K562 (cell line): ENCODE measurements at regions not wholly inside any gene's neighbourhood (a gene's known extent, or its start where the extent isn't known, plus 50 kb on each side); places are given as distances from the start of the nearest gene placed in this dataset.
"Not testable (repeated sequence)": the region's sequence is repeated elsewhere in the genome, so short reads cannot be mapped to it uniquely, and the experiment has no call there.

ENCODE experiments used
- ATAC-seq: fragments of 200-7000 bp; cut with Tn5 transposase; 3 replicates; pipeline ENCODE4 v1.9.1; 2020; ENCODE audit warnings: moderate library complexity
- BruUV-seq: library from RNA; stranded (reverse); fragments of 400-500 nt; replicated peaks from 2 replicates; lab custom pipeline; 2021; lab: Mats Ljungman, UMichigan
- CTCF ChIA-PET: fragments of 300-600 bp; formaldehyde crosslinking; extraction: SDS; loops from one replicate; lab custom pipeline; 2021; ENCODE audit warnings: low intra/inter-chr PET ratio; lab: Yijun Ruan, JAX
- POLR2A ChIA-PET: fragments of 300-600, 350-650 bp; sonication (Branson Sonifier 250); formaldehyde crosslinking; extraction: SDS; loops from one replicate; lab custom pipeline; 2021; ENCODE audit warnings: antibody characterized with exemption, inconsistent platforms; lab: Yijun Ruan, JAX
- DNase-seq, 4 experiments: peaks; one replicate each; pipeline versions ENCODE4 v3.0.0 to v3.0.0-alpha.2; 2011 to 2018; ENCODE audit warnings: low spot score in 3 of 4, mixed read lengths in 3 of 4; ENCODE audit errors: extremely low read depth in 1 of 4
- FAIRE-seq: peaks from 2 replicates; lab custom pipeline; 2011; peaks lifted over from hg19 to GRCh38; lab: Jason Lieb, UNC
- H2AFZ ChIP-seq: 2 replicates; pipeline ENCODE4 v1.6.0; 2011; ENCODE audit warnings: low read depth, low read length, control low read depth, inconsistent platforms
- H3K27ac ChIP-seq: fragments of 200-600 bp; 3 replicates; pipeline ENCODE4 v1.8.0; 2011; ENCODE audit warnings: low read depth, mild to moderate bottlenecking, control low read depth, inconsistent platforms, low read length, moderate library complexity, mixed read lengths; ENCODE audit errors: extremely low read depth
- H3K27me3 ChIP-seq, 2 experiments: fragments of 300-600 bp in 1 of 2; 2 replicates in 1 of 2; 3 replicates in 1 of 2; pipeline versions ENCODE4 v1.6.0 to v1.8.0; 2011; ENCODE audit warnings: inconsistent platforms in 2 of 2, low read length in 2 of 2, mild to moderate bottlenecking in 1 of 2, mixed read lengths in 1 of 2, moderate library complexity in 1 of 2; ENCODE audit not compliant: control insufficient read depth in 2 of 2, insufficient read depth in 2 of 2
- H3K36me3 ChIP-seq: fragments of 300-600 bp; 3 replicates; pipeline ENCODE4 v1.8.0; 2011; ENCODE audit warnings: mild to moderate bottlenecking, low read length, inconsistent platforms; ENCODE audit not compliant: control insufficient read depth, insufficient read depth
- H3K4me1 ChIP-seq, 2 experiments: fragments of 200-600 bp in 1 of 2; replicated peaks in 1 of 2; 2 replicates in 1 of 2; 3 replicates in 1 of 2; pipeline versions ENCODE4 v1.5.1 to v1.8.0; 2011; ENCODE audit warnings: inconsistent platforms in 2 of 2, low read length in 2 of 2, mild to moderate bottlenecking in 1 of 2, mixed read lengths in 1 of 2, moderate library complexity in 1 of 2; ENCODE audit not compliant: control insufficient read depth in 2 of 2, insufficient read depth in 2 of 2
- H3K4me2 ChIP-seq: 2 replicates; pipeline ENCODE4 v1.6.1; 2011; ENCODE audit warnings: low read length, control low read depth, inconsistent platforms, mixed read lengths; ENCODE audit not compliant: insufficient read depth
- H3K4me3 ChIP-seq: fragments of 200-600 bp; sonication (generic), shearing (Covaris generic); 2 replicates; pipeline ENCODE4 v1.5.1; 2016; ENCODE audit warnings: control low read depth, inconsistent platforms
- H3K79me2 ChIP-seq: fragments of 200-600 bp; 3 replicates; pipeline ENCODE4 v1.8.0; 2011; ENCODE audit warnings: low read length, inconsistent platforms; ENCODE audit not compliant: control insufficient read depth, insufficient read depth
- H3K9ac ChIP-seq, 2 experiments: 2 replicates each; pipeline versions ENCODE4 v1.6.0 to v1.6.1; 2011; ENCODE audit warnings: low read depth in 2 of 2, low read length in 2 of 2, control low read depth in 1 of 2, inconsistent platforms in 1 of 2, mild to moderate bottlenecking in 1 of 2, mixed read lengths in 1 of 2; ENCODE audit not compliant: insufficient read depth in 1 of 2
- H3K9me1 ChIP-seq: one replicate; pipeline ENCODE4 v1.6.0; 2011; ENCODE audit warnings: inconsistent platforms, mild to moderate bottlenecking, low read length, moderate library complexity; ENCODE audit not compliant: control insufficient read depth, insufficient read depth
- H3K9me3 ChIP-seq: replicated peaks from 2 replicates; pipeline ENCODE4 v1.5.1; 2011; ENCODE audit warnings: low read depth, low read length, inconsistent platforms; ENCODE audit not compliant: control insufficient read depth, insufficient read depth
- H4K20me1 ChIP-seq: replicated peaks from 2 replicates; pipeline ENCODE4 v1.6.1; 2011; ENCODE audit warnings: low read length, inconsistent platforms, mixed read lengths; ENCODE audit not compliant: control insufficient read depth, insufficient read depth
- MAZ ChIP-seq, 2 experiments: fragments of 450-650 bp in 1 of 2; sonication (generic) in 1 of 2; formaldehyde crosslinking; IDR thresholded peaks in 1 of 2; conservative IDR thresholded peaks in 1 of 2; 2 replicates each; pipeline versions ENCODE4 v1.4.0 to v1.5.0; 2020; ENCODE audit warnings: mild to moderate bottlenecking in 1 of 2, missing genetic modification reagents in 1 of 2
- PHF8 ChIP-seq: fragments of 200-600 bp; sonication (generic); IDR thresholded peaks from 2 replicates; pipeline ENCODE4 v1.6.1; 2012; ENCODE audit warnings: mixed run types, mild to moderate bottlenecking, inconsistent platforms, low read length, moderate library complexity, borderline replicate concordance
- whole genome bisulfite sequencing: fragments of 100-300 bp; shearing (Covaris generic); methylation state at CpG from one replicate; pipeline ENCODE4 v1.1.6; 2016; ENCODE audit warnings: low coverage, mixed read lengths; ENCODE audit not compliant: insufficient coverage; ENCODE audit errors: missing lambda C conversion rate; 5-methylcytosine and 5-hydroxymethylcytosine counted together
- in situ Hi-C: fragments of 300-500 bp; cut with MboI; formaldehyde crosslinking; loops from 4 replicates; pipeline ENCODE4 v1.15.0; 2018; ENCODE audit warnings: inconsistent platforms, mixed read lengths
- intact Hi-C: fragments of 100-400 bp; cut with micrococcal nuclease; formaldehyde crosslinking; loops from 2 replicates; pipeline ENCODE4 v1.14.2; 2022
- TF ChIP-seq, protein P1 (sequence below): sonication (generic); formaldehyde crosslinking; IDR thresholded peaks from 2 replicates; pipeline ENCODE4 v1.8.0; 2022; ENCODE audit warnings: missing genetic modification reagents, mild to moderate bottlenecking, moderate library complexity, borderline replicate concordance
- TF ChIP-seq, protein P2 (sequence below): fragments of 450-650 bp; IDR thresholded peaks from 2 replicates; pipeline ENCODE4 v1.6.1; 2016; ENCODE audit warnings: mild to moderate bottlenecking, moderate library complexity

- FAIRE-seq, DNase-seq, H3K9me1 ChIP-seq, in situ Hi-C loops, H3K9ac ChIP-seq, H3K9me3 ChIP-seq, H3K36me3 ChIP-seq: not testable (repeated sequence)
- peak overlapping the region; percentile 34; the same call in 1 of the 2 replicates for H3K4me3 ChIP-seq
- POLR2A ChIA-PET, result interaction anchor here (0.6 to 1.6 kb wide), 3 partner anchors 16 to 171 kb away, joined by 3 read pairs; no protein-coding TSS in a partner anchor
- WGBS, result 5% methylated on average over 23 of the region's 45 CpGs
- peaks cover 24% of the 10 kb centered on the region for H3K79me2 ChIP-seq
- intact Hi-C loops, result loop anchor here (5.0 kb wide), 1 partner anchor 291 kb away; the partner anchor contains the start of gene UBE2E3
- TF ChIP-seq, protein P1, sequence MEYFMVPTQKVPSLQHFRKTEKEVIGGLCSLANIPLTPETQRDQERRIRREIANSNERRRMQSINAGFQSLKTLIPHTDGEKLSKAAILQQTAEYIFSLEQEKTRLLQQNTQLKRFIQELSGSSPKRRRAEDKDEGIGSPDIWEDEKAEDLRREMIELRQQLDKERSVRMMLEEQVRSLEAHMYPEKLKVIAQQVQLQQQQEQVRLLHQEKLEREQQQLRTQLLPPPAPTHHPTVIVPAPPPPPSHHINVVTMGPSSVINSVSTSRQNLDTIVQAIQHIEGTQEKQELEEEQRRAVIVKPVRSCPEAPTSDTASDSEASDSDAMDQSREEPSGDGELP (CRISPR knock-in tag), result peak; percentile 63; the same call in 1 of the 2 replicates
- TF ChIP-seq MAZ (CRISPR knock-in tag; conservative IDR thresholded peaks at IDR 0.05 in 1 of 2, IDR thresholded peaks at IDR 0.05 in 1 of 2) (peak in 1 of 2 experiments; percentile 63; a peak in 1 of 4 replicates), PHF8 (peak; percentile 30; the same call in 1 of the 2 replicates)
- TF ChIP-seq, protein P2, sequence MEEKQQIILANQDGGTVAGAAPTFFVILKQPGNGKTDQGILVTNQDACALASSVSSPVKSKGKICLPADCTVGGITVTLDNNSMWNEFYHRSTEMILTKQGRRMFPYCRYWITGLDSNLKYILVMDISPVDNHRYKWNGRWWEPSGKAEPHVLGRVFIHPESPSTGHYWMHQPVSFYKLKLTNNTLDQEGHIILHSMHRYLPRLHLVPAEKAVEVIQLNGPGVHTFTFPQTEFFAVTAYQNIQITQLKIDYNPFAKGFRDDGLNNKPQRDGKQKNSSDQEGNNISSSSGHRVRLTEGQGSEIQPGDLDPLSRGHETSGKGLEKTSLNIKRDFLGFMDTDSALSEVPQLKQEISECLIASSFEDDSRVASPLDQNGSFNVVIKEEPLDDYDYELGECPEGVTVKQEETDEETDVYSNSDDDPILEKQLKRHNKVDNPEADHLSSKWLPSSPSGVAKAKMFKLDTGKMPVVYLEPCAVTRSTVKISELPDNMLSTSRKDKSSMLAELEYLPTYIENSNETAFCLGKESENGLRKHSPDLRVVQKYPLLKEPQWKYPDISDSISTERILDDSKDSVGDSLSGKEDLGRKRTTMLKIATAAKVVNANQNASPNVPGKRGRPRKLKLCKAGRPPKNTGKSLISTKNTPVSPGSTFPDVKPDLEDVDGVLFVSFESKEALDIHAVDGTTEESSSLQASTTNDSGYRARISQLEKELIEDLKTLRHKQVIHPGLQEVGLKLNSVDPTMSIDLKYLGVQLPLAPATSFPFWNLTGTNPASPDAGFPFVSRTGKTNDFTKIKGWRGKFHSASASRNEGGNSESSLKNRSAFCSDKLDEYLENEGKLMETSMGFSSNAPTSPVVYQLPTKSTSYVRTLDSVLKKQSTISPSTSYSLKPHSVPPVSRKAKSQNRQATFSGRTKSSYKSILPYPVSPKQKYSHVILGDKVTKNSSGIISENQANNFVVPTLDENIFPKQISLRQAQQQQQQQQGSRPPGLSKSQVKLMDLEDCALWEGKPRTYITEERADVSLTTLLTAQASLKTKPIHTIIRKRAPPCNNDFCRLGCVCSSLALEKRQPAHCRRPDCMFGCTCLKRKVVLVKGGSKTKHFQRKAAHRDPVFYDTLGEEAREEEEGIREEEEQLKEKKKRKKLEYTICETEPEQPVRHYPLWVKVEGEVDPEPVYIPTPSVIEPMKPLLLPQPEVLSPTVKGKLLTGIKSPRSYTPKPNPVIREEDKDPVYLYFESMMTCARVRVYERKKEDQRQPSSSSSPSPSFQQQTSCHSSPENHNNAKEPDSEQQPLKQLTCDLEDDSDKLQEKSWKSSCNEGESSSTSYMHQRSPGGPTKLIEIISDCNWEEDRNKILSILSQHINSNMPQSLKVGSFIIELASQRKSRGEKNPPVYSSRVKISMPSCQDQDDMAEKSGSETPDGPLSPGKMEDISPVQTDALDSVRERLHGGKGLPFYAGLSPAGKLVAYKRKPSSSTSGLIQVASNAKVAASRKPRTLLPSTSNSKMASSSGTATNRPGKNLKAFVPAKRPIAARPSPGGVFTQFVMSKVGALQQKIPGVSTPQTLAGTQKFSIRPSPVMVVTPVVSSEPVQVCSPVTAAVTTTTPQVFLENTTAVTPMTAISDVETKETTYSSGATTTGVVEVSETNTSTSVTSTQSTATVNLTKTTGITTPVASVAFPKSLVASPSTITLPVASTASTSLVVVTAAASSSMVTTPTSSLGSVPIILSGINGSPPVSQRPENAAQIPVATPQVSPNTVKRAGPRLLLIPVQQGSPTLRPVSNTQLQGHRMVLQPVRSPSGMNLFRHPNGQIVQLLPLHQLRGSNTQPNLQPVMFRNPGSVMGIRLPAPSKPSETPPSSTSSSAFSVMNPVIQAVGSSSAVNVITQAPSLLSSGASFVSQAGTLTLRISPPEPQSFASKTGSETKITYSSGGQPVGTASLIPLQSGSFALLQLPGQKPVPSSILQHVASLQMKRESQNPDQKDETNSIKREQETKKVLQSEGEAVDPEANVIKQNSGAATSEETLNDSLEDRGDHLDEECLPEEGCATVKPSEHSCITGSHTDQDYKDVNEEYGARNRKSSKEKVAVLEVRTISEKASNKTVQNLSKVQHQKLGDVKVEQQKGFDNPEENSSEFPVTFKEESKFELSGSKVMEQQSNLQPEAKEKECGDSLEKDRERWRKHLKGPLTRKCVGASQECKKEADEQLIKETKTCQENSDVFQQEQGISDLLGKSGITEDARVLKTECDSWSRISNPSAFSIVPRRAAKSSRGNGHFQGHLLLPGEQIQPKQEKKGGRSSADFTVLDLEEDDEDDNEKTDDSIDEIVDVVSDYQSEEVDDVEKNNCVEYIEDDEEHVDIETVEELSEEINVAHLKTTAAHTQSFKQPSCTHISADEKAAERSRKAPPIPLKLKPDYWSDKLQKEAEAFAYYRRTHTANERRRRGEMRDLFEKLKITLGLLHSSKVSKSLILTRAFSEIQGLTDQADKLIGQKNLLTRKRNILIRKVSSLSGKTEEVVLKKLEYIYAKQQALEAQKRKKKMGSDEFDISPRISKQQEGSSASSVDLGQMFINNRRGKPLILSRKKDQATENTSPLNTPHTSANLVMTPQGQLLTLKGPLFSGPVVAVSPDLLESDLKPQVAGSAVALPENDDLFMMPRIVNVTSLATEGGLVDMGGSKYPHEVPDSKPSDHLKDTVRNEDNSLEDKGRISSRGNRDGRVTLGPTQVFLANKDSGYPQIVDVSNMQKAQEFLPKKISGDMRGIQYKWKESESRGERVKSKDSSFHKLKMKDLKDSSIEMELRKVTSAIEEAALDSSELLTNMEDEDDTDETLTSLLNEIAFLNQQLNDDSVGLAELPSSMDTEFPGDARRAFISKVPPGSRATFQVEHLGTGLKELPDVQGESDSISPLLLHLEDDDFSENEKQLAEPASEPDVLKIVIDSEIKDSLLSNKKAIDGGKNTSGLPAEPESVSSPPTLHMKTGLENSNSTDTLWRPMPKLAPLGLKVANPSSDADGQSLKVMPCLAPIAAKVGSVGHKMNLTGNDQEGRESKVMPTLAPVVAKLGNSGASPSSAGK, result peak; percentile 32; the same call in 1 of the 2 replicates
- TF ChIP-seq, all 486 proteins: peak for 4; not testable (repeated sequence) for 482
- peak overlapping the region; percentile 42 for H3K4me2 ChIP-seq
- BruUV-seq, result TSS peak; percentile 53
- H3K27me3 ChIP-seq, H4K20me1 ChIP-seq, H3K4me1 ChIP-seq, H3K27ac ChIP-seq, ATAC-seq, CTCF ChIA-PET: not testable (repeated sequence)
- H2AFZ ChIP-seq, result peak overlapping the region; percentile 10; the same call in 1 of the 2 replicates
These were observed 289.1 kb upstream of the UBE2E3 start for GRCh38 chr2:180691186-180691854.
